HG02981 (cell line): ENCODE measurements at regions not wholly inside any gene's neighbourhood (a gene's known extent, or its start where the extent isn't known, plus 50 kb on each side); places are given as distances from the start of the nearest gene placed in this dataset.
"Not testable (repeated sequence)": the region's sequence is repeated elsewhere in the genome, so short reads cannot be mapped to it uniquely, and the experiment has no call there.

Experiments used
- ATAC-seq: cut with Tn5 transposase; IDR thresholded peaks from one replicate; pipeline ENCODE4 v1.9.1; 2021; ENCODE audit warnings: mild to moderate bottlenecking, moderate library complexity; ENCODE audit not compliant: unreplicated experiment

DNA sequence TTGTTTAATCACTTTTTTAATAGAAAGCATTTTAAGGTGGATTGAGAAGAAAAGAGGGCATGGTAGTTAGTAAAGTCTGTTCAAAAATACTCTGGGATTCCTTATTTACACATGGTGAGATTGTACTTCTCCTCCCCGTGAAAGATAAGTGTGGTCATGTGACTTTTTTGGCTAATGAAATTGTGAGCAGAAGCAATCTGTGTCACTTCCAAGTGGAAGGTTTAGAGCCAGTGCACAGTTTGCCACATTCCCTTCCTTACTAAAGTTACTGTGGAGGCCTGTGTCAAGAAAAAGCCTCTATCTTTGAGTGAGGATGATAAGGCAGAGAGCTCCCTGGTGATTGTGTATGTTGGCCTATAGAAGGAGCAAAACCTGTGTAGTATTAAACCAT, 471.3 kb downstream of the OMA1 start:
- ATAC-seq: no peak

DNA sequence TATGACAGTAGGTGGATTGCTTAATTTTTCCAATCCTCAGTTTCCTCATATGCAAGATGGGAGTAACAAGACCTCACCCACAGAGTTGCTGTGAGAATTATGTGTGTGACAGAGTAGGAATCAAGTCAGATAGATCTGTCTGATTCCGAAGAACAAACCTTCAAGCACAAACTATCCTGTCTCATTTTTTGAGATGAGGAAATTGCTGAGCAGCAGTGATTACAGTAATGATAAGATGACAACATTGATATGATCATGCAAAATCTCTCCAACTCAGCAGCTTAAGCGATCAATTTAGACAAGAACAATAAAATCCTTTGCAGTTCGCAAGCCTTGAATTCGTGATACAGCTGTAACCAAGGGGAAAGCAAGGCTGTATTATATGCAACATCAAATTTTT, 474.1 kb downstream of the OMA1 start:
- ATAC-seq: no peak

- no peak for ATAC-seq
Measured at GRCh38 chr1:58067082-58067481, 479.4 kb downstream of the OMA1 start.

DNA sequence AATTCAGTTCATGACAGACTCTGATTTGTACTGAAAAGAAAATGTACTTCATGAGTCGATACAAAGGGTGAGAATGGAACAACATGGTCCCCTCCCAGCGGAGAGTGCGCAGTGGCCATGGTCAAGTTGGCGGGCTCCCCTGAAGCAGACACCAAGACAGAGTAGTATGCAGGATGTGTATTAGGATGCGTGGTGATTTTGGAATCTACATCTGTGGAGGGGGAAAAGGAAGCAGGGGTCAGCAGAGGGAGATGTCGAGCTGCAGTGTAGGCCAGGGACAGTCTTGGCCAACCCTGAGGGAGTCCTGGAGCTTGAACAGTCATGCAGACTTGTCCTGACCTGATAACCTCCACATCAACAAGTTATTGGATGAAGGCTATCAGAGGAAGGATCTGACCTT, 481.0 kb downstream of the OMA1 start:
- no peak for ATAC-seq

DNA sequence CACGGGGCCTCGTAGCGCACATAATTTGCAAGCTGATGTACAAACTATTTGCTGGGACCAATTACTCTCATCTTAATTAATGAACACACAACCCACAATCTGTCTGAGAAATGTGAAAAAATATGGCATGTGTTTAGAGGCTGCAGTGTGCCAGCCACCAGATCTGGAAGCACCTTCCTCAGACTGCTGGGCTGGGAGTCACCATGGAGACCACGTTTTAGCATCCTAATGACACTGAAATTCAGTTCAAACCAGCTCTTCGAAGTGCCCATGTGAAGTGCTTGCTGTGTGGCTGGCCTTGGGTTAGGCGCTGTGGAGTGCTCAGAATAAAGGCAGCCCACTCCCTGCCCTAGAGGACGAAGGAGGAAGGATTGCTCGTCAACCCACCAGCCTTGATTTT, 482.4 kb downstream of the OMA1 start:
- ATAC-seq: no peak

DNA sequence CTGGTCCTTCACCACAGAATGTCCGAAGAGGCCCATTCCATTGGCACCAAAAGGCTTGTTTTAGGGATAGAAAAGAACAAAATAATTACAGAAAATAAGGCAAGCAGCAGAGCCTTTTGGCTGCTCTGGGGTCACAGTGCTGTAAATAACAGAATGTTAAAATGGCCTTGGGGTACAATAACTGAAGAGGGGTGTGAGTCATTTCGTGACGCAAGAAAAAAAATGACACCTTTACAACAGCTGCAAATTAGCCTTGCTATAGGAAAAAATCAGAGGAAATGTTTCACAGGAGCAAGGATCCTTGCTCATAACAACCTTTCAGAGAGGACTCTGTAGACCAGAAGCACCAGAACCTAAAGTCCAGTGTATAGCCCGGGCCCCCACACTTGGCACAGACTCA, 483.4 kb downstream of the OMA1 start:
- ATAC-seq: no peak

GRCh38 chr1:58062635-58063034, 483.9 kb downstream of the OMA1 start:
- ATAC-seq: no peak

- ATAC-seq: no peak
Measured at GRCh38 chr1:58060559-58061170, 485.9 kb downstream of the OMA1 start.

- ATAC-seq: no peak
Measured at GRCh38 chr1:58059789-58060188, 486.7 kb downstream of the OMA1 start.

GRCh38 chr1:58058323-58058722, 488.2 kb downstream of the OMA1 start:
- no peak for ATAC-seq

DNA sequence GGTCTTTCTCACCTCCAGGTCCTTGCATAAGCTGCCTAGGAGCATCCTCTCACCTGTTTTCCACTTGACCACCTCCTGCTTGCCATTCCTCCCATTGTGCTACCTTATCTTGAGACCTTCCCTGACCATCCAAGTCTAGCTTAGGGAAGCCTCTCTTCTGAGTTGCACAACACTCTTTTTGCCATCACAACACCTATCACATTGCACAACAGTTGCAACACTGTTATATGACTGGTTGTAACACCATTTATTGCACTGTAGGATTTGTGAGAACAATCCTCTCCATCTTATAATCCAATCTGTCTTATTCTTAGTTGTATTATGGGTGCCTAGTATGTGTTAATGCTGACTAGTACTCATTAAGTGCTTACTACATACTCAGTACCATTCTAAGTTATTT, 488.7 kb downstream of the OMA1 start:
- ATAC-seq: no peak

- ATAC-seq: not testable (repeated sequence)
Measured at GRCh38 chr1:58051187-58051586, 495.3 kb downstream of the OMA1 start.

DNA sequence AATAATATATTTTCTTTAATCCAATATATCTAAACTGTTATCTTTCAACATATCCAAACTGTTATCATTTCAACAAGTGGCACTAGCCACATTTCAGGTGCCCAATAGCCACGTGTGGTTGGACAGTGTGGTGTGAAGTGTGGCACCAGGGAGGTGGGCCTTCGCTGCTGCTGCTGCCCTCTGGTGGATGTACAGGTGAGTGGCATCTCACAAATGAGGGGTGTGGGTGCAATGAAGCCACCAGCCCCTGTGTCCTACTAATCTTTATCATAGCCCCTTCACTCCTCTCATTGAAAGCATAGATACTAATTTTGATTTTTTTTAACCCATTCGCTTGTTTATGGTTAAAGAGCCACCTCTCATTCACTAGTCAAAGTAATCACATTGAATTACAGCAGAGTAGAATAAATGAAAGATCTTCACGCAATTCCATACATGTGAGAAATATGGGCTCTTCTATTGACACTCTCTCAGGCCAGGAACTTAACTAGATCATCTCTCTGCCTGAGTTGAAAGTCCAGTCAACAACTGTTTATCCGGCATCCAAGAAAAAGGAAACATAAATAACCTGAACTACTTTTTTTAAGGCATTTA, 499.2 kb downstream of the OMA1 start:
- ATAC-seq: no peak

- no peak for ATAC-seq
Measured at GRCh38 chr1:58045094-58045705, 501.3 kb downstream of the OMA1 start.

DNA sequence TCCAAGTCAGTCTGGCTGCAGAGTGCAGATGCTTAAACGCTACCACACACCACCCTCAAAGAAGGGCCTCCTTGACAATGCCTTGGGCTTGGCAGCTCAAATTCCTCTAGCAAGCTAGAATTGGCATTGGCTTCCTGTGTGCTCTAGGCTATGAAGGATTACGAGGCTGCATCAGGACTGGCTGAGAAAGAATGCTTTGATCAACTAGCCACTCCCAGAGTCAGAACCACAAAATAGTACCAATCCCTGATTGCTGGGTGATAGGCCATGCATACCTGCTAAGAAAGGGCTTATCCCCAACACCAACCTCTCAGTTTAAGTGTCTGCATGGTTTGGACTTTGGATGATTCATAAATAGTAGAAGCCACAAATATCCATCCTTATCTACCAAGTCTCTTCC, 504.9 kb downstream of the OMA1 start:
- ATAC-seq: no peak

GRCh38 chr1:58038574-58038973, 508.0 kb downstream of the OMA1 start:
- ATAC-seq: no peak

- ATAC-seq: no peak
Measured at GRCh38 chr1:58035523-58035922, 511.0 kb downstream of the OMA1 start.

- no peak for ATAC-seq
Measured at GRCh38 chr1:58033311-58033710, 513.2 kb downstream of the OMA1 start.

GRCh38 chr1:58032611-58033073, 513.9 kb downstream of the OMA1 start:
- ATAC-seq: no peak

DNA sequence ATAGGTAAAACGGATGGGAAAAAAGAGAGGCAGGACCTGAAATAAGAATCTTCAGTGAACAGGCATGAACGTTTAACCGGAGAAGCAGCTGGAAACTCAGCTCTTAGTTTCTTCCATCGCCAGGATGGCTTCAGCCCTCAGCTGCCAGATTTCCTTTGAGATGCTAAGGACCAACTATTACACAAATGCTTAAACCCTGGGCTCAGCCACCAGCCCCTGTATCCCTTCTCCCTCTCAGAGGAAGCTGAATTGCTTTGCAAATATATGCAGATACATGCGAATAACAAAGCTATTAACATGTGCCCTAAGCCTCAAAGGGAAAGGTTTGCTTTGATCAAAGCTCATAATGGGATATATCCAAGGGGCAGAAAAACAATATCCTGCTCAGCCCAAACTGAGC, 515.1 kb downstream of the OMA1 start:
- ATAC-seq: no peak

- no peak for ATAC-seq
Measured at GRCh38 chr1:58030456-58030855, 516.1 kb downstream of the OMA1 start.

- no peak for ATAC-seq
Measured at GRCh38 chr1:58017641-58018040, 528.9 kb downstream of the OMA1 start.

- ATAC-seq: no peak
Measured at GRCh38 chr1:58013237-58013636, 533.3 kb downstream of the OMA1 start.
